ENCODE measurements at regions not wholly inside any gene's neighbourhood (a gene's known extent, or its start where the extent isn't known, plus 50 kb on each side); places are given as distances from the start of the nearest gene placed in this dataset.

DNA sequence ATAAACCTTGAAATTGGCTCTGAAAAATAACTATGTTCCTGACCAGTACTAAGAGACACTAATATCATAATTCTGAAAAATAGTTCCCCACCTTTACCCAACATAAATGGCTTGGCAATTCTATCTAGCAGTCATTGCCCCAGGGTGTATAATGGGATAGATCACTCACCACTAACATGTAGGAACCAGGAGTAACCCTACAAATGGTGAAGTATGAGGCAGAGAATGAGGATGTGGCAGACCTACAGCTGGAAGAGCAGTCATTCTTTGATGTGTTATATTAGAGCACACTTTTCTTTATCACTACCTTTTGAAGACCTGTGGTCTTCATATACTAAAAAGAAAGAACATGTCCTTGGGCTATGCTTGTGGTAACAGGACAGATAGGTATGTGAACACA is 136.5 kb upstream of the SYNDIG1 start:
- no peaks in the 10 kb centered on the region for H3K9me3 ChIP-seq (ENCODE audit: control insufficient read depth, low read depth, low read length)
- H3K27ac ChIP-seq (ENCODE audit: low read length): no peak overlapping the region
- no peak overlapping the region for H3K4me3 ChIP-seq (ENCODE audit: low read length)
- H3K4me1 ChIP-seq (ENCODE audit: control insufficient read depth, low read depth, low read length): no peaks in the 10 kb centered on the region
- no peak overlapping the region for H3K9ac ChIP-seq (ENCODE audit: low read length)
- no peaks in the 10 kb centered on the region for H3K27me3 ChIP-seq (ENCODE audit: control insufficient read depth, insufficient read depth, low read length)
- no peaks in the 10 kb centered on the region for H3K36me3 ChIP-seq (ENCODE audit: control insufficient read depth, low read depth, low read length)

DNA sequence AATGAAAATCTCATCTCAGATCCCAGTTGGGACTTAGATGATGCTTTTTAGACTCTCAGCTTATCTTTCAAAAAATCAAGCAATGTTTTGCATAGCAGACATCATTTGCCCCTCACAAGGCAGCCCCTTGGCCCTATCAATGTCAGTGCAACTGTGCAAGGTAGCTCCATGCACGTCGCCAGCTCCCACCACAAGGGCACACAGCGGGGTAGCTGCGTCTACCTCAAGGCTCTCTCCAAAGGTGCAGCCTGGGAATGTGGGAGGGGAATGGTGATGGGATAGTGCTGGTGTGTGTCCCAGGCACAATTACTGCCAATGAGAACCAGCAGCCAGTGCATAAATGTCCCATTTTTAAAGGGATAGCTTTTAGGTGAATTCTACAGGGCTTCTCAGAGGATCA is 137.5 kb upstream of the SYNDIG1 start:
- Histone ChIP-seq H3K27ac (ENCODE audit: low read length) (no peak overlapping the region), H3K9ac (ENCODE audit: low read length) (no peak overlapping the region), H3K4me3 (ENCODE audit: low read length) (no peak overlapping the region), H3K27me3 (ENCODE audit: control insufficient read depth, insufficient read depth, low read length) (no peaks in the 10 kb centered on the region), H3K36me3 (ENCODE audit: control insufficient read depth, low read depth, low read length) (no peaks in the 10 kb centered on the region), H3K4me1 (ENCODE audit: control insufficient read depth, low read depth, low read length) (no peaks in the 10 kb centered on the region), H3K9me3 (ENCODE audit: control insufficient read depth, low read depth, low read length) (no peaks in the 10 kb centered on the region)

DNA sequence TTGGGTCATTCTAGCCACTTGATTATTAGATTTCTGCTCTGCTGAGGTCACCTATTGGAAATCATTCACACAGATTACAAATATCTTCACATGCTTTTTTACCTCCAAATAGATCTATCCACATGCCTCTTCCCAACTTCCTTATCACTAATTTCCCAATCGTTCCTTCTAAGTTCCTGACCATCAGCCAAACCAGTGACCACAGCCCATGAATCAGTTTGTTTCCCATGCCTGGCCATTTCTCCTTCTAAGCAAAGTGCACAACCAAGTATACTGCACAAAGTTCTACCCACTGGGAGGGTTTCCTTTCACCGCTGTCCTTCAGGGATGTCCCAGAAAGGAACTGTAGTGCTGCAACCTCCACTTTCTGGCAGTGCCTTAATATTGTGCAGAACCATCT is 140.5 kb upstream of the SYNDIG1 start:
- Histone ChIP-seq H3K27ac (ENCODE audit: low read length) (no peak overlapping the region), H3K4me3 (ENCODE audit: low read length) (no peak overlapping the region), H3K9ac (ENCODE audit: low read length) (no peak overlapping the region), H3K9me3 (ENCODE audit: control insufficient read depth, low read depth, low read length) (no peaks in the 10 kb centered on the region), H3K4me1 (ENCODE audit: control insufficient read depth, low read depth, low read length) (no peaks in the 10 kb centered on the region), H3K27me3 (ENCODE audit: control insufficient read depth, insufficient read depth, low read length) (no peaks in the 10 kb centered on the region), H3K36me3 (ENCODE audit: control insufficient read depth, low read depth, low read length) (no peaks in the 10 kb centered on the region)

DNA sequence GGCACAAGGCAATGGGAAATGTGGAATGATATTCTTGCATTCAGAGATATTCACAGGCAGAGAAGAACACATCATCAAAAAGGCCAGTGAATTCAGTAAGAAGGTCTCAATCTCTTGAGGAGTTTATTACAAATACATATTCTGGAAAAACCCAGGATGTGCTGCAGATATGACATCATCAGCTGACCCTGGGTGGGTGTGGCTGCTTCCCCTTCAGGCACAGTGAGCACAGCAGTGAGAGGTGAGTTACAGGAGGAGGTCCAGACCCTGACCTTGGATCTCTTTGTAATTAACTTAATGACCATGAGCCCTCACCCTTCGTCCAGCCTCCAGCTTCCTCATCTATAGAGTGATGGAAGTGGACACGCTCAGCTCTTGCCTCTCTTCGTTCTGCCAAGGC is 147.5 kb upstream of the SYNDIG1 start:
- H3K9me3 ChIP-seq (ENCODE audit: control insufficient read depth, low read depth, low read length): no peaks in the 10 kb centered on the region
- H3K27me3 ChIP-seq (ENCODE audit: control insufficient read depth, insufficient read depth, low read length): no peaks in the 10 kb centered on the region
- H3K9ac ChIP-seq (ENCODE audit: low read length): no peak overlapping the region
- H3K27ac ChIP-seq (ENCODE audit: low read length): no peak overlapping the region
- H3K4me3 ChIP-seq (ENCODE audit: low read length): no peak overlapping the region
- no peaks in the 10 kb centered on the region for H3K36me3 ChIP-seq (ENCODE audit: control insufficient read depth, low read depth, low read length)
- no peaks in the 10 kb centered on the region for H3K4me1 ChIP-seq (ENCODE audit: control insufficient read depth, low read depth, low read length)

DNA sequence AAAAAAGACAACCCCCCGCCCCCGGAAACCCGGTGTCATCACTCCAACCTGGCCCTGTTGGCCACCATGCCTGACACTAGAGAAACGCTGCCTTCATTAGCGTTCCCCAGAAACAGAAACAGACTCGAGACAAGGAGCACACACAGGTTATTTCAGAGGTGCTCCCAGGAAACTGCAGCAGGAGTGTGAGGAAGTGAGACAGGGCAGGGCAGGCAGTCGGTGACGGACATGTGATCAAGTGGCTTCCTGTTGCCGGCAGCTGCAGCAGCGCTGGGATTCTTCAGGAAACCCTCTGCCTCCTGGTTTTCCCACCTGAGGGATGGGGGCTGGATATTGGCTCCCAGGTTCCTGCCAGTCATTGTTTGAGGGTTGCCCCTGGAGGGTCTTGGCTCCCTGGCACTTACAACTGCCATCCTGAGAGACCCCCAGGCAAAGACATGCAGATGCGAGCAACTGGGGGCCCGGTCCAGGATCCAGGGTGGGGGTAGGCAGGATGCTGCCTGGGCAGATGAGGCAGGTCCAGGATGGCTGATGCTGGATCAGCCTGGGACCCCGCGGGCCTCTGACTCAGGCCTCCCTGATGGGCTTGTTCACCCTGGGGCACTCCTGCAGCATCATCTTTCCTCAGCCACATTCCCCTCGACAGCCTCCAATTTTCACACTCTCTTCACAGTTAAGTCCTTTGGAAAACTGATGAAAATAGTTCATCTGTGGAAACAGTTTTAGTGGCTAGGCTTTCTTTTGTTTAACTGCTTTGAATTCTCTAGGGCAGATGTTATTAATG is 150.7 kb upstream of the SYNDIG1 start:
- Histone ChIP-seq H3K4me1 (ENCODE audit: control insufficient read depth, low read depth, low read length) (no peaks in the 10 kb centered on the region), H3K27ac (ENCODE audit: low read length) (no peak overlapping the region), H3K9ac (ENCODE audit: low read length) (no peak overlapping the region), H3K36me3 (ENCODE audit: control insufficient read depth, low read depth, low read length) (no peaks in the 10 kb centered on the region), H3K27me3 (ENCODE audit: control insufficient read depth, insufficient read depth, low read length) (no peaks in the 10 kb centered on the region), H3K9me3 (ENCODE audit: control insufficient read depth, low read depth, low read length) (no peaks in the 10 kb centered on the region), H3K4me3 (ENCODE audit: low read length) (no peak overlapping the region)

DNA sequence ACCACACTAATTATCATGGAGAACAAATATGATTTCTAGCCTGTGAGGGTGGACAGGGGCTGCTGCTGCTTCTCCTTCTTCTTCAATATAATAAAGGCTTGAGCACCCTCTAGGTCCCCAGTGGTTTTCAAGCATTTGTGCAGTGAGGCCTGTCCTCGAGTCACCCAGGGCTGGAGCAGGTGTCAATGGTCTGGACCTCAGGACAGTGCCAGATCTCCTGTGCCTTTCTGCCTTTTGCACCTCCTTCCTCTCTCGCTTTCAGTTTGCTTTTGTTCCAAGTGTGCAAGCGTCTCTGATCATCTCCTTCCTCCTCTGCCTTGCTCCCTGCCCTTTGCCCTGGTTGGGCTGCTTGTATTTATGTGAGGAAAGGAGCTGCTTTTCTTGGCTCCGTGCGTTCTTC is 152.2 kb upstream of the SYNDIG1 start:
- Histone ChIP-seq H3K9me3 (ENCODE audit: control insufficient read depth, low read depth, low read length) (no peaks in the 10 kb centered on the region), H3K9ac (ENCODE audit: low read length) (no peak overlapping the region), H3K36me3 (ENCODE audit: control insufficient read depth, low read depth, low read length) (no peaks in the 10 kb centered on the region), H3K27ac (ENCODE audit: low read length) (no peak overlapping the region), H3K27me3 (ENCODE audit: control insufficient read depth, insufficient read depth, low read length) (no peaks in the 10 kb centered on the region), H3K4me1 (ENCODE audit: control insufficient read depth, low read depth, low read length) (no peaks in the 10 kb centered on the region), H3K4me3 (ENCODE audit: low read length) (no peak overlapping the region)

DNA sequence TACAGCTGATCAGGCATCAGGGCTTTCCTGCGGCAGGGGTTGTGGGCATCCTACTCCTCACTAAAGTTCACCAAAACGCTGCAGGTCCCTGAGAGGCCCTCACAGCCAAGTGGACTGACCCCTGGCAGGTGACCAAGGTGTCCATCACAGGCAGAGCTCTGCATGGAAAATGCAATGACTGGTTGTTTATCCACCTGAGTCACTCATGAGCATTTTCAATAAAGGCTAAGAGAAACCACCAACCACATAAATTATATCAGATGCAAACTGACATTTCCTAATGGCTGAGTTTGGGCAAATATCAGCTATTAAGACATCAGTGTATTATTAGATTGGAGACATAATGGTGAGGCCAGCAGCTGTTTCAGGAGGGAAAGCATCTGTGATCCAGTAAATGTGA is 152.7 kb upstream of the SYNDIG1 start:
- no peaks in the 10 kb centered on the region for H3K9me3 ChIP-seq (ENCODE audit: control insufficient read depth, low read depth, low read length)
- H3K4me1 ChIP-seq (ENCODE audit: control insufficient read depth, low read depth, low read length): no peaks in the 10 kb centered on the region
- no peak overlapping the region for H3K4me3 ChIP-seq (ENCODE audit: low read length)
- no peaks in the 10 kb centered on the region for H3K36me3 ChIP-seq (ENCODE audit: control insufficient read depth, low read depth, low read length)
- no peak overlapping the region for H3K9ac ChIP-seq (ENCODE audit: low read length)
- no peak overlapping the region for H3K27ac ChIP-seq (ENCODE audit: low read length)
- no peaks in the 10 kb centered on the region for H3K27me3 ChIP-seq (ENCODE audit: control insufficient read depth, insufficient read depth, low read length)

DNA sequence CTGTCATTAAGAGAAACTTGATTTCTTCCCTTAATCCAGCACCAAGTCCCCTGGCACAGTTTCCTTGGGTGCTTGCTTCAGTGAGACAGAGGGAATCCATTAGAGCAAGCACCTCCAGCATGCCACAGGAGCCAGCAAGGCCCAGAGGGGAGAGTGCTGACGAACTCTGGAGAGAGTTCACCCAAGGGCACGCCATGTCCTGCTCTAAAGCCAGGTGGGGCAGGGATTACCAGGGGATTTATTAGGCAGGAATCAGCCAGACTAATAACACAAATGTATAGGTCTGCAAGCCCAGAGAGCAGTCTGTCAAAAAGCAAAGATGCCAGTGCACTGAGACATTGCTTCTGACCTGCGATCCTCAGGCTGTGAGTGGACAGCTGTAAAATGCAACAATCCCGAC is 155.4 kb upstream of the SYNDIG1 start:
- Histone ChIP-seq H3K27me3 (ENCODE audit: control insufficient read depth, insufficient read depth, low read length) (no peaks in the 10 kb centered on the region), H3K4me3 (ENCODE audit: low read length) (no peak overlapping the region), H3K36me3 (ENCODE audit: control insufficient read depth, low read depth, low read length) (no peaks in the 10 kb centered on the region), H3K27ac (ENCODE audit: low read length) (no peak overlapping the region), H3K9me3 (ENCODE audit: control insufficient read depth, low read depth, low read length) (no peaks in the 10 kb centered on the region), H3K4me1 (ENCODE audit: control insufficient read depth, low read depth, low read length) (no peaks in the 10 kb centered on the region), H3K9ac (ENCODE audit: low read length) (no peak overlapping the region)

DNA sequence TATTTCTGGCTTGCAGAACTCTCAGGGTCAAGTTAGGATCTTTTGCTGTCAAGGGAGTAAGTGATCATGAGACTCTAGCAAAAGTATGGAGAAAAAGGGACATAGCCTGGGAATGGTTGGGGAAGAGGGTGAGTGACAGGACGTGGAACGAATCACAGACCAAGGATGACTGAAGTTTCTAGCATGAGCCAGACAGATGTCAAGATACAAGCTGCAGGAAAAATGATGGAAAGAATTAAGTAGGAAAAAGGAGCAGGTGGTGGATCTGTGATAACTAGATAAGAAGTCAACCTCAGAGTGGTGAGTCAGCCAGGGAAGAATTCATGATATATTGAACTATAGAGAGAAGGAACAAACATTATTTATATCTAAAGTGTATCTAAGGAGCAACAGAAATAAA is 159.8 kb upstream of the SYNDIG1 start:
- H3K9ac ChIP-seq (ENCODE audit: low read length): no peak overlapping the region

DNA sequence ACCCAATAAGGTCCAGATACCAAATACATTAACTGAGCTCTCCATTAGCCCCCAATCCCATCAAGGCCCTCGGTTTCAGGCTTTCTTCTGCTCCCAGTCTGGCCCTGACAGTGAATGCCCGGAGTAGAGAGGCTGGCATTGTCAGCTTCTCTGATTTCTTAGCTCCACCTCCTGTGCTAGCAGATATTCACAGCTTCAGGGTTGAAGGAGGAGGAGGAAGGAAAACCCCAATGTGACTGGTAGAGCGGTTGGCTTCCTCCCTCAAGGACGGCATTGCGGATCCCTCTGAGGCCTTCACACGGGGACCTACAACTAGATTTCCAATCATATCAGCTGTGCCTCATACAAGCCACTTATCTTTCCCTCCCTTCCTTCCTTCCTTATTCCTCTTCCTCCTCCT is 164.1 kb upstream of the SYNDIG1 start:
- no peaks in the 10 kb centered on the region for H3K27me3 ChIP-seq (ENCODE audit: control insufficient read depth, insufficient read depth, low read length)

More for the DNA sequence above, 159.8 kb upstream of the SYNDIG1 start:
- Histone ChIP-seq H3K27me3 (ENCODE audit: control insufficient read depth, insufficient read depth, low read length) (no peaks in the 10 kb centered on the region), H3K27ac (ENCODE audit: low read length) (no peak overlapping the region), H3K4me1 (ENCODE audit: control insufficient read depth, low read depth, low read length) (no peaks in the 10 kb centered on the region), H3K36me3 (ENCODE audit: control insufficient read depth, low read depth, low read length) (no peaks in the 10 kb centered on the region), H3K4me3 (ENCODE audit: low read length) (no peak overlapping the region), H3K9me3 (ENCODE audit: control insufficient read depth, low read depth, low read length) (no peaks in the 10 kb centered on the region)

DNA sequence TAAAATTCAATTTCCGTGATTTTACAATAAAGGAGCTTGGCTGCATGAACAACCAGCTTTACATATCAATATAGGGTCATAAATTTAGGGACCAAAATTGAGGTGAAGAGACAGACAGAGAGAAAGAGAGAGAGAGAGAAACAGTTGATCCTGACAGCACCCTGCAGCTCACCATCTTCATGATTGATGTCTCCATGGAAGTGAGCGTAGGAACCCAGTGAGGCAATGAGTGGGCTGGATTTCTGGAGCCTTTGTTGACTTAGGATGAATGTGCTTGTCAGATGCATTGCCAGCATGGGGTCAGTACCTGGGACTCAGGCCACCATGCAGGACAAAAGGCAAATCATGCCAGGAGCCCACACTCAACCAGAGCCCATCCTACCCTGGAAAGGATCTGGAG is 165.1 kb upstream of the SYNDIG1 start:
- Histone ChIP-seq H3K4me3 (ENCODE audit: low read length) (no peak overlapping the region), H3K9ac (ENCODE audit: low read length) (no peak overlapping the region), H3K4me1 (ENCODE audit: control insufficient read depth, low read depth, low read length) (no peaks in the 10 kb centered on the region), H3K36me3 (ENCODE audit: control insufficient read depth, low read depth, low read length) (no peaks in the 10 kb centered on the region), H3K27me3 (ENCODE audit: control insufficient read depth, insufficient read depth, low read length) (no peaks in the 10 kb centered on the region), H3K27ac (ENCODE audit: low read length) (no peak overlapping the region), H3K9me3 (ENCODE audit: control insufficient read depth, low read depth, low read length) (no peaks in the 10 kb centered on the region)

More for the DNA sequence above, 164.1 kb upstream of the SYNDIG1 start:
- Histone ChIP-seq H3K4me3 (ENCODE audit: low read length) (no peak overlapping the region), H3K4me1 (ENCODE audit: control insufficient read depth, low read depth, low read length) (no peaks in the 10 kb centered on the region), H3K9me3 (ENCODE audit: control insufficient read depth, low read depth, low read length) (no peaks in the 10 kb centered on the region), H3K9ac (ENCODE audit: low read length) (no peak overlapping the region), H3K36me3 (ENCODE audit: control insufficient read depth, low read depth, low read length) (no peaks in the 10 kb centered on the region), H3K27ac (ENCODE audit: low read length) (no peak overlapping the region)

DNA sequence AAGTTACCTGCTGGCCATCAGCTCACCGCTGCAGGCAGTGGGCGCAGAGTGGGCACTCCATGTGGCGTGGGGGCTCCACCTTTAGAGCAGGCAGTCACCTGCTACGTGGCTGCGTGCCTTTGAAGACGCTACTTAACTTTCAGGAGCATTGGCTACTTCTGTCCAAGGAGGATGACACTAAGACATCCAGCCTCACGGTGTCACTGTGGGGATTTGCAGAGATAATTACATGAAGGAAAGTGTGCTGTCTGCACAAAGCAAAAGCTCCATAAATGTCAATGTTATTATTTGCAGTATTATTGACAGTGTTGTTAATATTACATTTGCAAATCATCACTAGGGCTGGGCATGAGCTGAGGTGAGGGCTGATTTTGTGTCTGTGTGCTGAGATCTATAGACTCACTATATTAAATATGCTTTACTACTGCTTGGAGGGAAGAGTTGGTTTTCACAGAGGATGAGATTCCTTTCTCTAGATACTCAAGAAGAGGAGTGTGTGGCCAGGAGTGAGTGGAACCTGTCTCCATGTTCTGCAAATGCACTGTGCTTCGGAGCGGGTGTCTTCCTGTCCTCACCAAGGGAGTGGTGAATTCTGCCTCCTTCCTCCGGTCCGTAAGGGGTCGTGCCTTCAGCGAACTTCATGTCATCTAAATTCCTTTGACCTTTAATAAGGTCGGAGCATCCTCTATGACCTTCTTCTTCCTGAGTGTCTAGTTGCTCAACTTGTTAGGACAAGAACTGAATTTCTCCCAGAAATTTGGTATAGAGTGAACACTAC is 165.8 kb upstream of the SYNDIG1 start:
- Histone ChIP-seq H3K4me1 (ENCODE audit: control insufficient read depth, low read depth, low read length) (peaks cover 2% of the 10 kb centered on the region), H3K27ac (ENCODE audit: low read length) (no peak overlapping the region), H3K9ac (ENCODE audit: low read length) (no peak overlapping the region), H3K9me3 (ENCODE audit: control insufficient read depth, low read depth, low read length) (no peaks in the 10 kb centered on the region), H3K36me3 (ENCODE audit: control insufficient read depth, low read depth, low read length) (no peaks in the 10 kb centered on the region), H3K4me3 (ENCODE audit: low read length) (no peak overlapping the region), H3K27me3 (ENCODE audit: control insufficient read depth, insufficient read depth, low read length) (no peaks in the 10 kb centered on the region)
